HG03442 (cell line): ENCODE measurements at regions not wholly inside any gene's neighbourhood (a gene's known extent, or its start where the extent isn't known, plus 50 kb on each side); places are given as distances from the start of the nearest gene placed in this dataset.

Experiments
- ATAC-seq: cut with Tn5 transposase; IDR thresholded peaks from one replicate; pipeline ENCODE4 v1.9.1; 2021; ENCODE audit warnings: mild to moderate bottlenecking, moderate library complexity; ENCODE audit not compliant: unreplicated experiment

GRCh38 chr6:26149240-26149639 is 62.0 kb downstream of the HFE start:
- ATAC-seq, result no peak

- ATAC-seq, result no peak
These were observed 65.2 kb downstream of the HFE start for GRCh38 chr6:26152226-26153101.

GRCh38 chr6:26155061-26155930 is 68.1 kb downstream of the HFE start:
- no peak for ATAC-seq

GRCh38 chr6:26156105-26156849 is 69.0 kb downstream of the HFE start:
- ATAC-seq, result peak; percentile 35

- ATAC-seq, result peak; percentile 12
These were observed 69.6 kb downstream of the HFE start for GRCh38 chr6:26156850-26157250.

- ATAC-seq, result peak; percentile 67
These were observed 70.2 kb downstream of the HFE start for GRCh38 chr6:26157251-26158075.

- no peak for ATAC-seq
These were observed 70.9 kb downstream of the HFE start for GRCh38 chr6:26158076-26158580.

GRCh38 chr6:26158581-26159356 is 71.5 kb downstream of the HFE start:
- ATAC-seq, result no peak

- no peak for ATAC-seq
These were observed 72.4 kb downstream of the HFE start for GRCh38 chr6:26159357-26160273.

- ATAC-seq, result no peak
These were observed 74.1 kb downstream of the HFE start for GRCh38 chr6:26161322-26161721.

- ATAC-seq, result no peak
These were observed 75.2 kb downstream of the HFE start for GRCh38 chr6:26162399-26162798.

GRCh38 chr6:26163427-26164119 is 76.3 kb downstream of the HFE start:
- ATAC-seq, result no peak

- ATAC-seq, result no peak
These were observed 76.9 kb downstream of the HFE start for GRCh38 chr6:26164120-26164505.

GRCh38 chr6:26165261-26165790 is 78.1 kb downstream of the HFE start:
- ATAC-seq, result no peak

GRCh38 chr6:26170181-26170580 is 83.0 kb downstream of the HFE start:
- no peak for ATAC-seq

- no peak for ATAC-seq
These were observed 84.0 kb downstream of the HFE start for GRCh38 chr6:26170951-26171841.

- no peak for ATAC-seq
These were observed 85.4 kb downstream of the HFE start for GRCh38 chr6:26172608-26172968.
